Dermis blood vessel endothelial cell (primary cell): ENCODE measurements at regions not wholly inside any gene's neighbourhood (a gene's known extent, or its start where the extent isn't known, plus 50 kb on each side); places are given as distances from the start of the nearest gene placed in this dataset.
"Not testable (repeated sequence)": the region's sequence is repeated elsewhere in the genome, so short reads cannot be mapped to it uniquely, and the experiment has no call there.

ENCODE experiments used
- DNase-seq: peaks from one replicate; pipeline ENCODE4 v3.0.0; 2010

- DNase-seq, result no peak
Observed at GRCh38 chr22:35186492-35186891, 70.8 kb upstream of the HMGXB4 start.

DNA sequence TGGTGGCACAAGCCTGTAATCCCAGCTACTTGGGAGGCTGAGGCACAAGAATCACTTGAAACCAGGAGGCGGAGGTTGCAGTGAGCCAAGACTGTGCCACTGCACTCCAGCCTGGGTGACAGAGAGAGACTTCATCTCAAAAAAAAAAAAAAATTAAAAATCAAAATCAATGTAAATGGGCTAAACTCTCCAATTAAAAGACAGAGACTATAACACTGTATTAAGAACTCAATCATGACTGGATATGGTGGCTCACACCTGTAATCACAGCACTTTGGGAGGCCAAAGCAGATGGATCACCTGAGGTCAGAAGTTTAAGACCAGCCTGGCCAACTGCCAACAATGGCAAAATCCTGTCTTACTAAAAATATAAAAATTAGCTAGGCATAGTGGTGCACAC is 68.4 kb upstream of the HMGXB4 start:
- not testable (repeated sequence) for DNase-seq

GRCh38 chr22:35189559-35189958 is 67.7 kb upstream of the HMGXB4 start:
- no peak for DNase-seq

DNA sequence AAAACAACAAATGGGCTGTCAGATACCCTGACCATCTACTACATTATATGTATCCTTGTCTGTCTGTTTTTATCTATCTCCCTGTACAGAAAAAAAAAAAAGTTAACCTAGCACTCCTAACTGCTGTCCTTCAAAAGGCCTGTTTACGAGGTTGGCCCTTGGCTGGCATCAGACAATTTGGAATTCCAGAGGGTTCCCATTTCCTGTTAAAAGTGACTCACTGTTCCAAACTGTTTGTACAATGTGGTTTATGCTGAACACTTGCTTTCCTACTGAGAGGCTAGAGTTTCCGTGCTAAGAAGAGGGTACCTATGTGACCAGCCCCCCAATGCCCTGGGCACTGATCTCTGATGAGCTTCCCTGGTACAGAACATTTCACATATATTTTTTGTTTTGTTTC is 65.9 kb upstream of the HMGXB4 start:
- DNase-seq, result peak; percentile 67

DNA sequence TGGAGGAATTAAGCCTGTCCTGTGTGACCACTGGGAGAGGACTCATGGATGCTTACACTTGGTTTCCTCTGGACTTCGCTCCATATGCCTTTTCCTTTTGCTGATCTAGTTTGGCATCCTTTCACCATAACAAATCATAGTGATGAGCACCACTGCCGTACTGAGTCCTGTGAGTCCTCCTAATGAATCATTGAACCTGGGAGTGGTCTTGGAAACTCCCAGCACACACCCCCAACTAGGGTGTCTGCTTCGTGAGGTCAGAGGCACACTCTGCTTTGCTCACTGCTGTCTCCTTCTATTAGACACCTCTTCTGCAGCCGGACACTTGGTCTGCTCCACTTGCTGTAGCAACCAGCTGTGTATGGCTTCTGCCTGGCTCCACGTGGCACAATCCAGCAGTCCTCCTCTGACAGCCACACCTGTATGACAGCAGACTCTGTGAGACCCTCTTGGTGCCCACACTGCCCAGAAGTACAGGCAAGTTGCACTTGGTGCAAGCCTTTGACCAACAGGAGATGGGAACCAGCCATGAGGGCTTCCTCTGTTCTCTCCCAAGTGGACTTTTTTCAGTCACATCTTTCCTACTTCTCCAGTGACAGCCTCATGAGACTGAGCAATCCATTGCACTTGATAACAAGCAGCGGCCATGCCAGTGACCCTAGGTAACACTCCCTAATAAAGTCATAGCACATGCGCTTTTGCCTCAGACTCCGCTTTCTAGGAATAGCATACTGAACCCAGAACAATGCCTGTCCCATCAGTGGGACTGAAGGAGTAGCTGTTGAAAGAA is 65.0 kb upstream of the HMGXB4 start:
- no peak for DNase-seq

DNA sequence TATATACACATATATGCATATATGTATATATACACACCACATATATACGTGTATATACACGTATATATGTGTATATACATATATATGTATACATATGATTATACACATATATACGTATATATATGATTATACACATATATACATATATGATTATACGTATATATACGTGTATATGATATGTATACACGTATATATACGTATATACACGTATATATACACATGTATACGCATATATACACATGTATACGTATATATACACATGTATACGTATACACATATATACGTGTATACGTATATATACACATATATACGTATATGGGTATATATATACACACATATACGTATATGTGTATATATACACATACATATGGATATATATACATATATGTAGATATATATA is 62.1 kb upstream of the HMGXB4 start:
- no peak for DNase-seq

DNA sequence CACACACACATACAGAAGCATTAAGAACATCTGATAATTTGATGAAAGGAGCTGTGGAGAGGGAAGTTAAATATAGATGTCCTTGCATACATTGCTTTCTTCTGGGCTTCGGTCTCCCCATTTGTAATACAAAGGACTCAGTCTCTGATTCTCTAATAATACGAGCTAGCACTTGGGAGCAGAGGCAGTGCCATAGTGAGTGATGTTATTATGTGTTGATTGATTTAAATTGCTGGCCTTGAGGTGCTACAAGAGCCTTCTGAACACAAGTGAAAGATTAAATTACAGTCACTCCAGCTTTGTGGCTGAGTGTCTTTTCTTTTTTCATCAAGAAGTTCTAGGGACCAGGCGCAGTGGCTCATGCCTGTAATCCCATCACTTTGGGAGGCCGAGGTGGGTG is 61.5 kb upstream of the HMGXB4 start:
- no peak for DNase-seq

DNA sequence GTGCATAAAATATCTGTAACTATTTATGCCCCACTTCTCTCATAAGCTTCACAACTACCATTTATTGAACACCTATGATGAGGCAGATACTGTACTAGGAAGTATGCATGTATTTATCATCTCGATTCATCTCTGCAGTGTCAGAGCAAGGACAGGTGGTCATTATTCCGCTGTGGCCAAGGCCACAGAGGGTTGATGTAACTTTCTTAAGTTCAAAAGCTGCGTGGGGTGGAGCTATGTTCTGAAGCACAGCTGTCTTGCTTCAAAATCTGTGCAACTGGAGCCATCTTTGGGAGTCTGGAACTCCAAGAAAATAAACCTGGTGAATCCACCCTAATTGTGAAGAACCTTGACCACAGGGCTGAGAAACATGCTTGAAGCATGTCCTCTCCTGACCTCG is 60.2 kb upstream of the HMGXB4 start:
- no peak for DNase-seq

- DNase-seq, result no peak
Observed at GRCh38 chr22:35197886-35198285, 59.4 kb upstream of the HMGXB4 start.

DNA sequence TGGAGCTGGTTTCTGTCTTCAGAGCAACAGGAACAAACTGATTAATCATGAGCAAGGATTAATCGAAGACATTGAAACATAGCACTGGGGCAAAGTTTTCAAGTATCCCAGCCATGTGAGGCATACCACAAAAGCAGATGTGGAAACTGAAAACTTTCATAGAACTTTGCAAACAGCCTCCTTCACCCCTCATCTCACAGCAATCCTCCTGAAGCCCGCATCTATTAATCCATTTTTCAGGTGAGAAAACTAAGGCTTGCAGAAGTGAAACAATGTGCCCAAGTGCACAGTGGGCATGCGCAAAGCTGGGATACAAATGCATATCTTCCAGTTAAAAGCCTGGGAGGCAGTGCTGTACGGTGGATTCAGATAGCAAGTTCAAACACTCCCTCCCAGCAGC is 58.6 kb upstream of the HMGXB4 start:
- DNase-seq, result no peak

GRCh38 chr22:35202376-35202775 is 54.9 kb upstream of the HMGXB4 start:
- DNase-seq, result no peak

- no peak for DNase-seq
Observed at GRCh38 chr22:35203583-35203982, 53.7 kb upstream of the HMGXB4 start.

- DNase-seq, result no peak
Observed at GRCh38 chr22:35204807-35205775, 52.2 kb upstream of the HMGXB4 start.

DNA sequence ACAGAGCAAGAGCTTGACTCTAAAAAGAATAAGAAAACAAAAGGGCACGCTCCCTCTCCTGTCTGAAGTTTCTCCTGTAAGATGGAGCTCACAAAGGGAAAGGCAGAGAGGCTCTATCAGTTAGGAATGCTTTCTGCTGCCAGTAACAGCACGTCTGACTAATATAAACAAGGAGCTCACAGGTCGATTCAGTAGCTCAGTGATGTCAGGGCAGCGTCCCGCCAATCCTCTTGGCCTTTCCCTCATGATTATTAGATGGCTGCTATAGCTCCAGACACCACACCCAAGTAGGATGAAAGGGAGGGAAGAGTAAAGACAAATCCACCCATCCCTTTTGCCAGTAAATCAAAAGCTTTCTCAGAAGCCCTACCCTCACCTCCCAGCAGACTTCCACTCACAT is 51.3 kb upstream of the HMGXB4 start:
- DNase-seq, result no peak

DNA sequence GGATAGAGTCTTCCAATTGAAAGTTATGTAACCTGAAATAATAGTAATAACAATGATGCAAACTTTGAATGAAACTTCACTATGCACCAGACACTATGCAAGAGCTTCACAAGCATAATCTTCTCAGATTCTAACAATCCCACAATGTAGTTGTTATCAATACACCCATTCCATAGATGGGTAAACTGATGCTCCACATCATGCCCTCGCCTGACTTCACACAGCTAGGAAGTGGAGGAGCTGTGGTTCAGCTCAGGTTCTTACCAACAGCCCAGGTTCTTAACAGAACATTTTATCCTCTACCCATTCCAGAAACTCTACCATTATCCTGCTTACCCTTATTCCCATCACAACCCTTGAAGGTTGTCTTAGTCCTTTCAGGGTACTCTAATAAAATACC is 50.4 kb upstream of the HMGXB4 start:
- DNase-seq, result no peak
